Bone marrow (tissue), 2 donors: ENCODE measurements at regions not wholly inside any gene's neighbourhood (a gene's known extent, or its start where the extent isn't known, plus 50 kb on each side); places are given as distances from the start of the nearest gene placed in this dataset.

ENCODE experiments used
- DNase-seq, 2 donors: peaks; one replicate each; lab custom pipeline; 2025; lab: John Stamatoyannopoulos, UW

GRCh38 chr2:221051162-221051561 is 520.9 kb downstream of the EPHA4 start:
- DNase-seq: no peak

DNA sequence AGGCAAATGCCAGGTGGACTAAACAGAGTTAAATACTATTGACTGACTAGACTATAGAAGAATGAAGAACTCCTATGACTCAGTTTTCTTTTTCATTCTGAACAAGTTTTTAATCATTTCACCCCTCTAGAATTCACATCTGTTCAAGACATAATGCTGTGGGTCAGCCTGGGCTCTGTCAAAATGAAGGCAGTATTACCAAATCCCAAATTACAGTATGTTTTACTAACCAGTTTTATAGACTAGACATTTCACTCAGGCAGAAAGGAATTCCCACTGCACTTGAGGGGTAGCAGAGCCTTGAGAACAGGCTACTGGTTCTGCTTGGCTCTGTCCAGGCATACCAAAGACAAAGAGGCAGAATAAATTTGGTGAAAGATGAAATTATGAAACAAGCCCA is 511.7 kb downstream of the EPHA4 start:
- no peak for DNase-seq

DNA sequence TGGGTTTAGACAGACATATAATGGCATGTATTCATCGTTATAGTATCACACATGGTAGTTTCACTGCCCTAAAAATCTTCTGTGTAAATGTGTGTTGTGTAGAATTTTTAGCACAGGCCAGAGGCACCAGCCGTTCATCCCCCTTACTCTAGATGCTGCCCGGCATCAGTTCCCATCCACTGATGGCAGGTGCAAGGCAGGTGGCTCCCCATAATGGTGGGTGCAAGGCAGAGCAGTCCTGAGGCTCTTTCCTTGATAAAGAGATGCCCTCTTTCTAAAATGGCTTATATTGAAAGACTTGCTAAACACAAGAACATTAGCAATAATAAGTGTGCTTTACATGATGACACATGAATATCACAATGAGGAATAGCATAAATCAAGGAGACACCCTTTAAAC is 508.5 kb downstream of the EPHA4 start:
- no peak for DNase-seq

DNA sequence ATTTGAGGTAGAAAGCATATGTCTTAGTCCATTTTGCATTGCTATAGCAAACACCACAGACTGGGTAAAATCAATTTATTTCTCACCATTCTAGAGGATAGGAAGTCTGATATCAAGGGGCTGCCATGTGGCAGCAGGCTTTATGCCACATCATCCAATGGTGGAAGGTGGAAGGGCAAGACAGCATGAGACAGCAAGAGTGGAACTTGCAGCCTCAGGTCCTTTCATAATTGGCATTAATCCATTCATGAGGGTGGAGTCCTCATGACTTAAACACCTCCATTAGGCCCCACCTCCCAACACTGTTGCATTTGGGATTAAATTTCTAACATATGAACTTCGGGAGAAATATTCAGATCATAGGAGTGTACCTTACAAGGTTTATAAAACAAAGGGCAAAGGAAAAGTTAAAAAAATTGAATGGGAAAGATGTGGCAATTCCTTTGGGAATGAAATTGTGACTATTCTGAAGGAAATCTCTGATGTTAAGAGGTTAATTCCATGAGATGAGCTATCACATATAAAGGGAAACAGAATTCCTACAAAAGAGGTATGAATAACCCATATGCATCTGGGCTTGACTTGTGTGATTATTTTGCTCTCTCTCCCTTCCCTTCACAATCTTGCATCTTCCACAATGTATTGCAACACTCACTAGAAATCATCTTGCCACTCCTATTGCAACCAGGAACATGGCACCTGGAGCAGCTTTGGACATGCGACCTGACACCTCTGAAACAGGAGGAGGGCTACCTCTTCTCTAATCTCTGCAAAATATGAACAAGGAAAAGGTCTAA is 507.8 kb downstream of the EPHA4 start:
- DNase-seq: no peak

GRCh38 chr2:221064880-221065279 is 507.2 kb downstream of the EPHA4 start:
- DNase-seq: no peak

DNA sequence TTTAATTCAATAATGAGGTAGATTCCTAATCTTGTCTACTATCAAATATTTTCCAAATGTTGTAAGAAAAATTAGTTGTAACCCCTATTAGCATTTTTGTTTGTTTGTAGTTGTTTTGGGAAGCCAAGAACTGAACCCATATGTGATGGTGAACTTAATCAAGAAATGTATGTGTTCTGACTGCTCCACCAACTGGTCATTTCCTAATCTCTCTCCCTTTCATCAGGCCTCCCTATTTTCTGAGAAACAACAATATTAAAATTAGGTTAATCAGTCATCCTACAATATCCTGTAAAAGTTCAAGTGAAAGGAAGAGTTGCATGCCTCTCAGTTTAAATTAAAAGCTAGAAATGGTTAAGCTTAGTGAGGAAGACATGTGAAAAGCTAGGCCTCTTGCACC is 504.0 kb downstream of the EPHA4 start:
- DNase-seq: no peak

DNA sequence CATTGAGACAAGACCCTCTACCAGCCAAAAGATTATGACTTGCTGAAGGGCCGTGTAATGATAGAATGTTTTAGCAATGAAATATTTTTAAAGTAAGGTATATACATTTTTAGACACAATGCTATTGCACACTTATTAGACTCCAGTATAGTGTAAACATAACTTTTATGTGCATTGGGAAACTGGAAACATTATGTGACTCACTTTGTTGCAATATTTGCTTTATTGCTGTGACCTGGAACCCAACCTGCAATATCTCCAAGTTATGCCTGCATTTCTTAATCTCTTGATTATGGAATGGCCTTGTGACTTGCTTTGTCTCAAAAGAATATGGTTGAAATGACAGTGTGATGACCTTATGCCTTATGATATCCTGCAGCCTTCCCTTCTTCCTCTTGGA is 502.0 kb downstream of the EPHA4 start:
- no peak for DNase-seq

DNA sequence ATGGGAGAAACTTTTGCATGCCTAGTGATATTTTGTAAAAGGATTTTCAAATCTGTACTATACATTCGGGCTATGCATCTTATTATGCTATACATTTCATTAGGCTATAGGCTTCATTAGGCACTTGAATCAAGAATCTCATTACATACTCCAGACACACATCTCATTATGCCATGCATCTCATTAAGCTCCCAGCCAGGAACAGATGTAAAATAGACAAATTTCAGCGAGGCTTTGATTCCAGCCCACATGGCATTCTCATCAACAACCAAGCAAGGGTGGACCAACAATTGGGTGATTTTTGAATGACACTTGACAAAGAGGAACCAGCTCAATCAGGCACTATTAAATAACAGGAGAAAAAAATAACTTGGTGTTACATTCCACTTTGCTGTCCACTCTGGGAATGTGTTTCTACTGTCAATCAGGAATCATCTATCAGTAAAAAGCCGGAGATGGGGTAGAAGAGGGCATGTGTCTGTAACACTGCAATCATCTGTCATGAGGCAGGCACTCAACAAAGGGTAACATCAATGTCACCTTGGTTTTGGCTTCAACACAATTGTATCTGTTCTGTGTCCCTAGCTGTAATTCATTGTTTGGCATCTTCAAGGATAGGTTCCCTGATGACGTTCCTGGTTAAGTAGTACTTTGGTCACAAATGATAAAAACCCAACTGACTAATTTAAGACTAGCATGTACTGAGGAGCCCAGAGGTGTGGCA is 498.6 kb downstream of the EPHA4 start:
- no peak for DNase-seq

GRCh38 chr2:221074238-221074637 is 497.9 kb downstream of the EPHA4 start:
- DNase-seq: no peak

GRCh38 chr2:221075203-221075602 is 496.9 kb downstream of the EPHA4 start:
- DNase-seq: no peak

DNA sequence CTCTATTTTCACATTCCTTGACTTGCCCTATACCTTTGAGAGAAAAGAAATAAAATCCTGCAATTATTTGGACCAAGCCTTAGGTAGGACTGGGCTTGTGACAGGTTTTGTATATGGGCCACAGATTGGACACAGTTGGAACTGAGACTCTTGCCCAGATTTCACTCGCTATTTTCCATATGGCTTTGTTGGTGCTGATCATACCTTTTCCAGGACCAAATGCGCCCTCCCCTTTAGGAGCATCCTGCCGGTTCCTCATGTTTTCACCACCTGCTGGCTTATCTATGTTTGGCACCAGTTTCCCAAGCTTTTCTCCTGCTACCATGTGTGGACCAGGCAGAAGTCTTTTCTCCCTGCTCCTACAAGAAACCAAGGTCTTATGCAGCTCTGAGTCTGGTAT is 494.9 kb downstream of the EPHA4 start:
- no peak for DNase-seq

DNA sequence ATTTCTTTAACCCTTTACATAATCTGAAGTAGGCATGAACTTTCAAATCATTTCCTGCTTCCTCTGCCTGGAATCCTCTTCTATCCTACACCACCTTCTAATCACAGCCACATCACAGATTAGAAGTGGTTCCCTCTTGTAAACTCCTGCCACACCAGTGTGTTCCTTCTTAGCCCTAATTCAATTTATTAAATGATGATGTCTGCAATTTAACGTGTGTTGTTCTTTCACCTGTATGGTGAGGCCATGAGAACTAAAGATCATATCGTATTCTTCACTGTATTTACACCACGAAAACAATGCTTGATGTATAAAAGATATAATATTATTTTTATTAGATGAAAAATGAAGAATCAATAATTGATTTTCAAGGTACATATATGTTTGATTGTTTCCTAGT is 494.3 kb downstream of the EPHA4 start:
- DNase-seq: no peak

GRCh38 chr2:221085341-221085900 is 486.7 kb downstream of the EPHA4 start:
- no peak for DNase-seq

DNA sequence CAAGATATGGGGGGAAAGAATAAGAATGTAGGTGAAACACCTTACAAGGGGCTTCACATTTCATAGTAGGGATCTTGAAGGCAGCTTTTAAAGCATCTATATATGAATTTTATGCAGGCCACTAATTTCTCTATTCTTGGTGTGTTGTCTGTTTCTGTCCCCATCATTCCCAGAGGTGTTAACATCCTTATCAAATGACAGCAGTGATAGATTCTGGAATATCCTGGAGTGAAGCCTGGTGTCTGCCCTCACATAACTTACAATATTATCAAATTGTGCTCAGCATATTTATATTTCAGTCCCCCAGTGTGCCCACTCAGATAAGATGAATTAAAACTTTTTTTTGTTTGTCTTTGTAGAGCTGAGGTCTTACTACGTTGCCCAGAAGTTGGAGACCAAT is 486.2 kb downstream of the EPHA4 start:
- no peak for DNase-seq

DNA sequence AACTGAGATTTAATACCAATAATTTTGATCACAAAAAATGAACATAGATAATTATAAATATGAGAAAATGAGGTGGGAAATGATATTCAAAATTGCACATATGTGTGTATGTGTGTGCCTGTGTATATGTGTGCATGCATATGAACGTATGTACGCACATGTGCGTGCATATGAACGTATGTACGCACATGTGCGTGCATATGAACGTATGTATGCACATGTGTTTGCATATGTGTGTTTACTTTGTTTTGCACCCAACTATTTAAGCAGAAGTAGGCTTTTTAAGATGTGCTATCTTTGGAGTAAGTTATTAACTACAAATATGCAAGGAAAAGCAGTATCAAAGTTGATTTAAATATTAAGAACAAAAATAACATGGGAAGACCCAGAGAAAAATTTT is 484.3 kb downstream of the EPHA4 start:
- DNase-seq: no peak

GRCh38 chr2:221088506-221088905 is 483.6 kb downstream of the EPHA4 start:
- no peak for DNase-seq

DNA sequence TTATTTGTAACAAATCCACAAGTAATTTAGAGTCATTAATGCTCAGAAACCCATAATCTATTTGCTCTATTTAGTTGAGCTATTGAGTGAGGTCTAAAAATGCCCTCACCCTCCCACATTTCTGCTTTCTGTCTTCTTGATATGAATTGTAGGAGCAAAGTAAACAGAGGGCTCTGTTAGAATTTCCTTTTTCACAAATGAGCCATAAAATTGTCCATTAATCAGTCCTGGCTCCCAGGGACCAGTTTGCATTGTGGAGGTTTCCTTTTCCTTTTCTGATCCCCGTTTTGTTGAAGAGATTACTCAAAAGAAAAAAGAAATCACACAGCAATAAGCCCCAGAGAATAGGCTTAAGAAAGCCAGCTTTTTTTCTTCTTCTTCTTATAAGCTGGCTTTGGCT is 476.7 kb downstream of the EPHA4 start:
- no peak for DNase-seq

DNA sequence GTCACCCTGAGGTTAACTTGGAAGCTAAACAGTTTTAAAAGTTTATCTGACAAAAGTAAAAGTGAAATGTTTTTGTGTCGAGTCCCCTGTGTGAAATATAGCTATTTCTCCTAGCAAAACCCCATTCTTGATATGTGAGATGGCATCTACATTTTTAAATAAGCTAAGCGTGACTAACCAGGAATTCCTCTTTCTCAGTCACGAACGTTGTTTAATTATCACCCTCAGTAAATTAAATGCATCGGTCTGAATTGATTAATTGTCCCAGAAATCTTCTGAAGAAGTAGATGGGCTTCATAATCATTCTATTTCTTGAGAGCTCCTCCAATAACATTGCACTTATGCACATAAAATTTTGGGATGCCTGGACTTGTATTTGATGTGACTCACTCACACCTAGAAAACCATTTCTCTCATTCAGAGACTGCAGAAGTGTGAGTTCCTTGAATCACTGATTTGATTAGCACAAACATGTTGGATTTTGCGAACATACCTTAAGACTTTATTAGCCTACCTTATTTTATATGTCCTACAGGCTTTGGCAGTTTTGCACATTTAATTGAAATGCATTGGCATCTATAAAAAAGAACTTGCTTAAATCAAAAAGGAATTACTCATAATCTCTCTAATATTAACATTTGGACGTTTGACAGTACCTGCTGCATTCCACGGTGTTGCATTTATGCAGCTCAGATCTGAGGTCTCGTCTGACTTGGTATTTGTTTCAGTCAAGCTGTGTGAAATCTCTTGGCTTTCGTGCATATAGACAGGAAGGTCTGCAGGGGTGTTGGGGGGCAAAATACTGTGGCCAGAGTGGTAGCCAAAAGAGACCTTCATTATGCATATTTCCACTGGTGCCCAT is 475.2 kb downstream of the EPHA4 start:
- no peak for DNase-seq

- no peak for DNase-seq
Measured at GRCh38 chr2:221097568-221097915, 474.6 kb downstream of the EPHA4 start.

DNA sequence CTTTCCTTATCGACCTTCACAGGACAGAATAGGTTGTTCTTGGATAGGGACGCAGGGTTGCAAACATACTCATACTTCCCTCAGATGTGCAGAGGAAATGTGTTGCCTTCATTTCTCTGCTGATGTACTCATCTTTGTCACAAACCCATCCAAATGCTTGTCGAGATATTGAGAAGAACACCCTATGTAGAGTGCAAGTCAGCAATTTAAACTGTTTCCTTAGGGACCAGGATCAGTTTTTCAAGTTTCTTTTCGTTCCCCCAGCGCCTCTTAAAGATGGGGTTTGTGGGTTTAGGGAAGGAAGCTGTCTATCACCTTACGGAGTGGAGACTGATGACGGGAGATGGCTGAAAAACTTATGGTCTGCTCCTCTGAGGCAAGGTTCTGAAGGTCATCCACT is 474.2 kb downstream of the EPHA4 start:
- DNase-seq: no peak

- DNase-seq: no peak
Measured at GRCh38 chr2:221100467-221101089, 471.5 kb downstream of the EPHA4 start.
